ENCODE measurements at regions not wholly inside any gene's neighbourhood (a gene's known extent, or its start where the extent isn't known, plus 50 kb on each side); places are given as distances from the start of the nearest gene placed in this dataset.

DNA sequence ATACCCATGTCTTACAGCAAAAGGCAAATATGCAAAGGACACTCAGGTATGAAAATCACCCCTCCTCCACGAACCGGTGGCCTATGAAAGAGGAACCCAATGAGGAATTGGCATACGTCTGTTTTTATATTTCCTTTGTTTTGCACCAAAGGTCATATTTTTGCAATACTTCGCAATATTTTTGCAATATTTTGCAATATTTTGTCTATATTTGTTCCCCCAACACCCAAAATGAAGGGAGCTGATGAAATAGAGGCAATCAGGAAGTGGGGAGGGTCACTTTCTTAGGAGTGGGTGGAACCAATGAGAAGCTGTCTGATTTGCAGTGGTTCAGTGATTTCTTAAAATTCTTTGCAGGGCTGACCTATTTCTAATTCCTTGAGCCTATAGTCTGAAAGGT lies 296.8 kb upstream of the TSHZ2 start:
- no peaks in the 10 kb centered on the region for H3K4me1 ChIP-seq (replicated peaks; ENCODE audit: insufficient read depth)

DNA sequence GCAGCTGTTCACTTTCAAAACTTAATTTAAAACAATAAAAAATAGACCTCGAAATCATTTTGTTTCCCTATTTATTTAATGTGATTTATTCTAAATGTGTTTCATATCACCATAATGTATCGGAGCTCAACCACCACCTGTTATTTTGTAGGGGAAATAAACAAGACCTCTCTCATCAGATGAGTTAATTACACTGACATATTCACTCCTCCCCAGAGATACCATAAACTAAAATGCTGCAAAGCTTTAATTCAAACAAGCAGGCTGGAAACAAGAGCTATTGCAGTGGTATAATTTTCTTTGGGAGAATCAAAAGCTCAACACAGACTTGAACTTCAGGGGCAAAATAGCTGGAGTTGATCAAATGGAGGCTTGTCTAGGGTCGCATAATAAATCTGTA lies 303.5 kb upstream of the TSHZ2 start:
- no peak for DNase-seq
- Histone ChIP-seq H3K9me3 (ENCODE audit: insufficient read depth, low read depth) (no peaks in the 10 kb centered on the region), H4K20me1 (ENCODE audit: insufficient read depth) (no peaks in the 10 kb centered on the region), H3K4me2 (no peak overlapping the region), H3K27ac (no peak overlapping the region), H2AFZ (no peak overlapping the region), H3K4me3 (no peak overlapping the region), H3F3A (ENCODE audit: insufficient read depth, low read depth) (no peaks in the 10 kb centered on the region), H3K9me2 (ENCODE audit: insufficient read depth) (no peaks in the 10 kb centered on the region; the same call in 1 of the 2 replicates), H3K27me3 (ENCODE audit: insufficient read depth, low read depth) (no peaks in the 10 kb centered on the region), H3K79me2 (ENCODE audit: low read depth) (no peaks in the 10 kb centered on the region), H3K4me1 (replicated peaks; ENCODE audit: insufficient read depth) (no peaks in the 10 kb centered on the region), H3K36me3 (ENCODE audit: low read depth) (no peaks in the 10 kb centered on the region)
- CTCF ChIA-PET = no interaction called here
- no peak for TF ChIP-seq CTCF (conservative IDR thresholded peaks at IDR 0.05)
- POLR2A ChIA-PET (ENCODE audit: unreplicated experiment) = no interaction called here
- no TSS peak for BruUV-seq (replicated peaks)
- intact Hi-C loops (cut with micrococcal nuclease; ENCODE audit: unreplicated experiment) = no loop called here

More for the DNA sequence above, 296.8 kb upstream of the TSHZ2 start:
- Histone ChIP-seq H3K79me2 (ENCODE audit: low read depth) (no peaks in the 10 kb centered on the region), H3K27ac (no peak overlapping the region), H3K9me2 (ENCODE audit: insufficient read depth) (no peaks in the 10 kb centered on the region; the same call in 1 of the 2 replicates), H3K4me2 (no peak overlapping the region), H4K20me1 (ENCODE audit: insufficient read depth) (no peaks in the 10 kb centered on the region), H3K27me3 (ENCODE audit: insufficient read depth, low read depth) (peaks cover 5% of the 10 kb centered on the region; the same call in 1 of the 2 replicates), H3K4me3 (no peak overlapping the region), H3K9me3 (ENCODE audit: insufficient read depth, low read depth) (no peaks in the 10 kb centered on the region), H2AFZ (no peak overlapping the region), H3F3A (ENCODE audit: insufficient read depth, low read depth) (no peaks in the 10 kb centered on the region), H3K36me3 (ENCODE audit: low read depth) (no peaks in the 10 kb centered on the region)
- intact Hi-C loops (cut with micrococcal nuclease; ENCODE audit: unreplicated experiment) = no loop called here
- DNase-seq = no peak
- no TSS peak for BruUV-seq (replicated peaks)
- TF ChIP-seq CTCF (conservative IDR thresholded peaks at IDR 0.05) (no peak), EZH2 (IDR thresholded peaks at IDR 0.05; ENCODE audit: low read depth) (no peak)
- ChIA-PET POLR2A (ENCODE audit: unreplicated experiment) (interaction anchor here (0.5 kb wide), 1 partner anchor 163 kb away, joined by 5 read pairs; no protein-coding TSS in a partner anchor), CTCF (no interaction called here)

- Histone ChIP-seq H3K79me2 (ENCODE audit: low read depth) (no peaks in the 10 kb centered on the region), H3K36me3 (ENCODE audit: low read depth) (no peaks in the 10 kb centered on the region), H3K27ac (no peak overlapping the region), H3K4me3 (no peak overlapping the region), H3F3A (ENCODE audit: insufficient read depth, low read depth) (no peaks in the 10 kb centered on the region), H3K4me1 (replicated peaks; ENCODE audit: insufficient read depth) (no peaks in the 10 kb centered on the region), H3K27me3 (ENCODE audit: insufficient read depth, low read depth) (no peaks in the 10 kb centered on the region), H3K9me3 (ENCODE audit: insufficient read depth, low read depth) (no peaks in the 10 kb centered on the region), H3K9me2 (ENCODE audit: insufficient read depth) (no peaks in the 10 kb centered on the region; the same call in 1 of the 2 replicates), H2AFZ (no peak overlapping the region), H4K20me1 (ENCODE audit: insufficient read depth) (no peaks in the 10 kb centered on the region), H3K4me2 (no peak overlapping the region)
- TF ChIP-seq EZH2 (IDR thresholded peaks at IDR 0.05; ENCODE audit: low read depth) (no peak), CTCF (conservative IDR thresholded peaks at IDR 0.05) (no peak)
- ChIA-PET POLR2A (ENCODE audit: unreplicated experiment) (no interaction called here), CTCF (no interaction called here)
- no peak for DNase-seq
- intact Hi-C loops (cut with micrococcal nuclease; ENCODE audit: unreplicated experiment) = no loop called here
- no TSS peak for BruUV-seq (replicated peaks)
Observed at GRCh38 chr20:52667358-52667757, 304.8 kb upstream of the TSHZ2 start.

Data from PC-9 (cell line).